Thymus (tissue), 11 donors: ENCODE measurements at regions not wholly inside any gene's neighbourhood (a gene's known extent, or its start where the extent isn't known, plus 50 kb on each side); places are given as distances from the start of the nearest gene placed in this dataset.

Source experiments
- DNase-seq, 9 donors: peaks; one replicate each; pipeline ENCODE4 v3.0.0-alpha.2; 2013; ENCODE audit warnings: low spot score in 9 of 9, low read depth in 6 of 9, missing footprints in 1 of 9
- H3K27ac ChIP-seq, 2 donors: one replicate each; pipeline ENCODE4 v1.5.1; 2013; ENCODE audit warnings: control low read depth in 1 of 2, low read depth in 1 of 2, low read length in 1 of 2, mild to moderate bottlenecking in 1 of 2, moderate library complexity in 1 of 2
- H3K27me3 ChIP-seq, 2 donors: one replicate each; pipeline ENCODE4 v1.5.1; 2013; ENCODE audit warnings: low read length in 1 of 2; ENCODE audit not compliant: control insufficient read depth in 2 of 2, insufficient read depth in 1 of 2
- H3K36me3 ChIP-seq, 2 donors: one replicate each; pipeline ENCODE4 v1.5.1; 2013; ENCODE audit warnings: low read length in 1 of 2, mild to moderate bottlenecking in 1 of 2, moderate library complexity in 1 of 2; ENCODE audit not compliant: control insufficient read depth in 2 of 2, insufficient read depth in 2 of 2
- H3K4me1 ChIP-seq, 2 donors: one replicate each; pipeline ENCODE4 v1.5.1; 2013; ENCODE audit warnings: low read length in 2 of 2; ENCODE audit not compliant: control insufficient read depth in 2 of 2, insufficient read depth in 2 of 2
- H3K4me3 ChIP-seq, 2 donors: one replicate each; pipeline ENCODE4 v1.5.1; 2013; ENCODE audit warnings: low read length in 2 of 2, control low read depth in 1 of 2, mild to moderate bottlenecking in 1 of 2
- H3K9me3 ChIP-seq, 2 donors: one replicate each; pipeline ENCODE4 v1.5.1; 2013; ENCODE audit warnings: low read length in 1 of 2, mild to moderate bottlenecking in 1 of 2; ENCODE audit not compliant: control insufficient read depth in 2 of 2, insufficient read depth in 1 of 2
- WGBS: extraction: QIAGEN DNeasy Blood & Tissue Kit; methylation state at CpG from one replicate; pipeline ENCODE4 v1.1.7; 2013; 5-methylcytosine and 5-hydroxymethylcytosine counted together
- donor health status: healthy.

DNA sequence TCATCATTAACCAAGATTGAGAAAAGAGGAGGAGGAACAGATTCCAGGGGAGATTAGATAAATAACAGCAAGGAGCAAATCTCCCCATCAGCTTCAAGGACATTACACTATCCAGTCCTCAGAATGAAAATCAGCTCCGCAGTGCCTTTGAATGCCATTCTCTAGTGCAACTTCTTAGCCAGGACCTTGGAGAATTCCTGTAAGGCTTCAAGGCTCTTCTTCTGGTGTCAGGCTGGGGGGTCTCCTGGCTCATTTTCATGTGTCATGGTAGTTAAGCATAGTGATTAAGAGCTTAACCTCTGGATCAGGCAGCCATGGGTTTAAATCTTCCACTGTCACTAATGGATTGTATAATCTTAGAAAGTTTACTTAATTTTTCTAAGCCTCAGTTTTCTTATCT, 137.3 kb upstream of the CCL2 start:
- Histone ChIP-seq H3K4me3 (no peak overlapping the region), H3K9me3 (no peaks in the 10 kb centered on the region), H3K27ac (no peak overlapping the region), H3K27me3 (no peaks in the 10 kb centered on the region), H3K36me3 (no peaks in the 10 kb centered on the region), H3K4me1 (no peaks in the 10 kb centered on the region)
- 80% methylated on average over 1 of the region's 1 CpG for WGBS
- DNase-seq = no peak

- 88% methylated on average over 3 of the region's 3 CpGs for WGBS
- no peak overlapping the region for H3K4me3 ChIP-seq
- no peak for DNase-seq
- H3K27me3 ChIP-seq = no peaks in the 10 kb centered on the region
- no peaks in the 10 kb centered on the region for H3K9me3 ChIP-seq
- H3K27ac ChIP-seq = no peak overlapping the region
- no peaks in the 10 kb centered on the region for H3K36me3 ChIP-seq
- no peaks in the 10 kb centered on the region for H3K4me1 ChIP-seq
These were observed 136.5 kb upstream of the CCL2 start for GRCh38 chr17:34118564-34118963.

DNA sequence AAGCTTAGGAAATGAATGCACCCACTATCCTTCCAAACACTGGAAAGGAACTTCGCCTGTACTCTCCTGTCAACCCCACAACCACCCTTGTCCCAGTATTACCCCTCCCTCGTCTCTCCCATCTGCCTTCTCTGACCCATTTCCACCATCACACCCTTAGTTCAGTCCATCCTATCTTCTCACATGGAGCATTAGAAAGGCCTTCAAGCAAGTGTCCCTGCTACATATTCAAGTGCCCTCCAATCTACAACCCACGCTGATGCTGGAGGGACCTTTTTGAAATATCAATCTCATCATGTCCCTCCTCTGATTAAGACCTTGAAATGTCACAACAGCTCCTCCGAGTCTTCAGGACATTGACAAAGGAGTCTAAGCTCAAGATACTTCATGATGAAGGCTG, 133.8 kb upstream of the CCL2 start:
- no peak for DNase-seq
- Histone ChIP-seq H3K4me3 (no peak overlapping the region), H3K9me3 (no peaks in the 10 kb centered on the region), H3K36me3 (no peaks in the 10 kb centered on the region), H3K27me3 (no peaks in the 10 kb centered on the region), H3K4me1 (no peaks in the 10 kb centered on the region), H3K27ac (no peak overlapping the region)
- WGBS = 92% methylated on average over 4 of the region's 4 CpGs

DNA sequence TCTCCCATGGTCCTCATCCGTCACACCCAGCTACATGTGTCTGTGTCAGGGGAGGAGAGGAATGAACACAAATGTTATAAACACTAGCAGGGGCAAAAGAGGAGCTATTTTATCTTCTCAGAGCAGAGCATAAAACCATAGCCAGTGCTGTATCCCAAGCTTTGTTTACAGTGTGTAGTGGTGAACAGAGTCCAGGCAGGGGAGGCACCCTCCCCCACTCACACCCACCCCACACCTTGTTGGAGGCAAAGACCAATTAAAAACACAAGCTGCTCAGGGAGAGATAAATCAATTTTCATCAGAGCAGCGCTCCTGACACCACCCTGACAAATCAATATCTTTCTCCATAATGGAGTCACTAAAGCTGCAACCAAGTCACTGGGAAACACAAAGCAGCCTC, 132.6 kb upstream of the CCL2 start:
- Histone ChIP-seq H3K9me3 (no peaks in the 10 kb centered on the region), H3K27me3 (no peaks in the 10 kb centered on the region), H3K4me3 (no peak overlapping the region), H3K27ac (no peak overlapping the region), H3K4me1 (no peaks in the 10 kb centered on the region), H3K36me3 (no peaks in the 10 kb centered on the region)
- DNase-seq = no peak
- 95% methylated on average over 2 of the region's 2 CpGs for WGBS

DNA sequence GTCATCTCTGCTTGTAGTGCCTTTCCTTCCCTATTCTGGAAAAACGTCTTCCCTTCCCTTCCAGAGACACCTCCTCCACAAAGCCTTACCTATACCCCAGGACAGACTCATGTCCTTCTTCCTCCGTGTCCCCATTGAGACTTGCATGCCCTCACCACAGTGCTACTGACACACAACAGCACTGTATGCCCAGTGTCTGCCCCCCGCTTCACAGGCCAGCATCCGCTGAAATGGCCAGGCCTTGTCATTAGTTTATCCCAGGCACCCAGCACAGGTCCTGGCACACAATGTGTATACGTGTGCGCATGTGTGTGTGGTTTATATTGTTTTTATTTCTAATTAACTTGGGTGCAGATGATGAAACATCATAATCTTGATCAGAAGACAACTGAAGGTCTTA, 130.1 kb upstream of the CCL2 start:
- Histone ChIP-seq H3K36me3 (no peaks in the 10 kb centered on the region), H3K4me1 (no peaks in the 10 kb centered on the region), H3K27ac (no peak overlapping the region), H3K27me3 (no peaks in the 10 kb centered on the region), H3K4me3 (no peak overlapping the region), H3K9me3 (no peaks in the 10 kb centered on the region)
- 86% methylated on average over 6 of the region's 6 CpGs for WGBS
- no peak for DNase-seq

GRCh38 chr17:34125921-34126320, 129.2 kb upstream of the CCL2 start:
- Histone ChIP-seq H3K4me3 (no peak overlapping the region), H3K27ac (no peak overlapping the region), H3K4me1 (no peaks in the 10 kb centered on the region), H3K9me3 (no peaks in the 10 kb centered on the region), H3K27me3 (no peaks in the 10 kb centered on the region), H3K36me3 (no peaks in the 10 kb centered on the region)
- no peak for DNase-seq
- 97% methylated on average over 3 of the region's 3 CpGs for WGBS

DNA sequence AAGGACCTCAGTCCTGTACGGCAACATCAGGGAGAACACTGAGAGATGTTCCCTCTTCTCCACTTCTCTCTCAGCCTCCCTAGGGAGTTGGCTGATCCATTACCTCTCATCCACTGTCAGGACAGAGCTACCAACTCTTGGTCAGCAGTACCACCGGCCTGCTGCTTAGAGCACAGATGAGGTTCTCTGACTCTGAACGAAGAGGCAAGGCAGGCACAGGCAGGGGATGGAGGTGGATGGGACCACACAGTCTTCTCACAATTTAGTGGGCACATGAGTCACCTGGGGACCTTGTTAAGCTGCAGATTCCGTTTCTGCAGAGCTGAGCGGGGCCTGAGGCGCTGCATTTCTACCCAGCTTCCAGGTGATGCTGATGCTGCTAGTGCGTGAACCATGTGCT, 128.6 kb upstream of the CCL2 start:
- Histone ChIP-seq H3K36me3 (no peaks in the 10 kb centered on the region), H3K27me3 (no peaks in the 10 kb centered on the region), H3K4me1 (no peaks in the 10 kb centered on the region), H3K4me3 (no peak overlapping the region), H3K9me3 (no peaks in the 10 kb centered on the region), H3K27ac (no peak overlapping the region)
- no peak for DNase-seq
- whole genome bisulfite sequencing = 93% methylated on average over 7 of the region's 7 CpGs

GRCh38 chr17:34126965-34127364, 128.1 kb upstream of the CCL2 start:
- H3K9me3 ChIP-seq = no peaks in the 10 kb centered on the region
- 73% methylated on average over 3 of the region's 3 CpGs for WGBS
- H3K27ac ChIP-seq = no peak overlapping the region
- DNase-seq = no peak
- H3K4me3 ChIP-seq = no peak overlapping the region
- H3K27me3 ChIP-seq = peaks cover 0 to 2% of the 10 kb centered on the region in 2 donors
- H3K4me1 ChIP-seq = no peaks in the 10 kb centered on the region
- H3K36me3 ChIP-seq = no peaks in the 10 kb centered on the region

DNA sequence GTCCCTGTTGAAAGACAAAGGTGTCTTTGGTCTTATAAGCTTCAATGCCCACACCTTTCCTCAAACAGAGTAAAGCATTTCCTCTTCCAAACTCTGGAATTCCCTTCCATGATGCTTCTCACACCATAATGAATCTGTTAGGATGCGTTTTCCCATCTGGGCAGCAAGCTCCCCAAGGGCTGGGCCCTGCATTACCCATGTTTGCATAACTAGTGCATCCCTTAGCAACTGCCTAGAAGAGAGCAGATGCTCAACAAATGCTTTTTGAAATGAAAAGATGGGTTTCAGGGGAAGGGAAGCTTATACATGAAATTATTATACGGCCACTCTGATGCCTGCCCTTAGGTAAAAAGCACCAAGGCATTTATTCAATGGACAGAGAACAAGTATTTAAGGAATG, 124.5 kb upstream of the CCL2 start:
- WGBS = 82% methylated on average over 2 of the region's 2 CpGs
- H3K36me3 ChIP-seq = no peaks in the 10 kb centered on the region
- H3K27me3 ChIP-seq = peaks cover 0 to 2% of the 10 kb centered on the region in 2 donors
- no peaks in the 10 kb centered on the region for H3K4me1 ChIP-seq
- DNase-seq = no peak
- no peak overlapping the region for H3K4me3 ChIP-seq
- H3K9me3 ChIP-seq = no peaks in the 10 kb centered on the region
- no peak overlapping the region for H3K27ac ChIP-seq

GRCh38 chr17:34131386-34131785, 123.7 kb upstream of the CCL2 start:
- H3K27ac ChIP-seq = no peak overlapping the region
- H3K4me3 ChIP-seq = no peak overlapping the region
- no peaks in the 10 kb centered on the region for H3K36me3 ChIP-seq
- 90% methylated on average over 3 of the region's 3 CpGs for WGBS
- DNase-seq = no peak
- H3K27me3 ChIP-seq = peaks cover 2% of the 10 kb centered on the region in 2 donors
- no peaks in the 10 kb centered on the region for H3K4me1 ChIP-seq
- no peaks in the 10 kb centered on the region for H3K9me3 ChIP-seq
